ENCODE measurements at regions not wholly inside any gene's neighbourhood (a gene's known extent, or its start where the extent isn't known, plus 50 kb on each side); places are given as distances from the start of the nearest gene placed in this dataset.

GRCh38 chr4:171221181-171221580 is 592.0 kb upstream of the GALNTL6 start:
- TF ChIP-seq CTCF (IDR thresholded peaks at IDR 0.05): no peak
- Histone ChIP-seq H3K36me3 (no peaks in the 10 kb centered on the region), H3K27me3 (no peaks in the 10 kb centered on the region), H3K27ac (no peak overlapping the region), H3K4me3 (no peak overlapping the region), H3K9me3 (no peaks in the 10 kb centered on the region), H3K4me1 (no peaks in the 10 kb centered on the region)
- WGBS, 2 donors: 61 to 66% methylated on average over 7 of the region's 7 CpGs
- ATAC-seq (no peak), DNase-seq (no peak)
- intact Hi-C loops (cut with DNase I): no loop called here

- Histone ChIP-seq H3K27ac (no peak overlapping the region), H3K9me3 (no peaks in the 10 kb centered on the region), H3K4me1 (no peaks in the 10 kb centered on the region), H3K36me3 (no peaks in the 10 kb centered on the region), H3K27me3 (no peaks in the 10 kb centered on the region), H3K4me3 (no peak overlapping the region)
- ATAC-seq: no peak
- DNase-seq: no peak
- intact Hi-C loops (cut with DNase I): no loop called here
- TF ChIP-seq CTCF (IDR thresholded peaks at IDR 0.05): no peak
- WGBS, 2 donors: 47 to 51% methylated on average over 2 of the region's 2 CpGs
These were observed 609.8 kb upstream of the GALNTL6 start for GRCh38 chr4:171203425-171203824.

GRCh38 chr4:171202908-171203307 is 610.3 kb upstream of the GALNTL6 start:
- TF ChIP-seq CTCF (IDR thresholded peaks at IDR 0.05): no peak
- Histone ChIP-seq H3K36me3 (no peaks in the 10 kb centered on the region), H3K4me3 (no peak overlapping the region), H3K4me1 (no peaks in the 10 kb centered on the region), H3K27me3 (no peaks in the 10 kb centered on the region), H3K9me3 (no peaks in the 10 kb centered on the region), H3K27ac (no peak overlapping the region)
- no peak for DNase-seq
- no peak for ATAC-seq
- 84 to 87% methylated on average over 4 of the region's 4 CpGs for WGBS, 2 donors
- intact Hi-C loops (cut with DNase I): no loop called here

DNA sequence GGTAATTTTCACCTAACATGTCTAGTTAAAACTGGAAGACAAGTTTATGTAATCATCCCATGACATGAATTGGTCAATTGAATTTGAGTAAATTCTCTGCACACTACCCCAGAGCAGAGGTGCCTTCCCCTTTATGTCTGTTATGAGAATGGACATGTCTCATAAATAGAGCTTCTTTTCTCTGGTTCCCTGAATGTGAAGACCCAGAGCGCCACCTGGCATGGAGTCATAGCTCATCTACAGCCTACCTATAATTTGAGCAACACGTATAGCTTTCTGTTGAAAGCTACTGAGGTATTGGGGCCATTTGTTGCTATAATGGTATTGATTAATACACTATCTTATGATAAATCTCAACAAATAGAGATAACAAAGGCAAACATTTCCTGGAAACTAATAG is 626.5 kb upstream of the GALNTL6 start:
- Histone ChIP-seq H3K27ac (no peak overlapping the region), H3K4me3 (no peak overlapping the region), H3K27me3 (no peaks in the 10 kb centered on the region), H3K9me3 (no peaks in the 10 kb centered on the region), H3K4me1 (no peaks in the 10 kb centered on the region), H3K36me3 (no peaks in the 10 kb centered on the region)
- no peak for DNase-seq
- 66 to 70% methylated on average over 2 of the region's 2 CpGs for WGBS, 2 donors
- ATAC-seq: no peak
- intact Hi-C loops (cut with DNase I): no loop called here
- TF ChIP-seq CTCF (IDR thresholded peaks at IDR 0.05): no peak

GRCh38 chr4:171181090-171181489 is 632.1 kb upstream of the GALNTL6 start:
- Histone ChIP-seq H3K27ac (no peak overlapping the region), H3K9me3 (no peaks in the 10 kb centered on the region), H3K4me3 (no peak overlapping the region), H3K27me3 (no peaks in the 10 kb centered on the region), H3K4me1 (no peaks in the 10 kb centered on the region), H3K36me3 (no peaks in the 10 kb centered on the region)
- intact Hi-C loops (cut with DNase I): no loop called here
- no peak for TF ChIP-seq CTCF (IDR thresholded peaks at IDR 0.05)
- ATAC-seq (no peak), DNase-seq (no peak)
- WGBS, 2 donors: 81 to 85% methylated on average over 1 of the region's 1 CpG

All from heart right ventricle (tissue), 16 donors.